ENCODE measurements at regions not wholly inside any gene's neighbourhood (a gene's known extent, or its start where the extent isn't known, plus 50 kb on each side); places are given as distances from the start of the nearest gene placed in this dataset.

GRCh38 chr9:82088591-82088990 is 100.0 kb downstream of the SPATA31D1 start:
- Histone ChIP-seq H3K9me3 (ENCODE audit: control insufficient read depth in 1 of 2, insufficient read depth in 1 of 2, low read depth in 1 of 2, low read length in 2 of 2) (no peaks in the 10 kb centered on the region), H3K9ac (ENCODE audit: low read length) (no peak overlapping the region), H3K4me2 (ENCODE audit: low read length) (no peak overlapping the region), H2AFZ (ENCODE audit: low read depth, low read length, poor library complexity, severe bottlenecking) (no peak overlapping the region), H3K4me3 (replicated peaks in 1 of 2; ENCODE audit: low read depth in 1 of 2, low read length in 2 of 2) (no peak overlapping the region), H3K79me2 (ENCODE audit: insufficient read depth, low read length) (no peaks in the 10 kb centered on the region), H3K27me3 (ENCODE audit: insufficient read depth, low read length) (no peaks in the 10 kb centered on the region), H4K20me1 (ENCODE audit: insufficient read depth) (no peaks in the 10 kb centered on the region), H3K27ac (ENCODE audit: low read depth, low read length) (no peak overlapping the region), H3K4me1 (ENCODE audit: control insufficient read depth in 1 of 2, insufficient read depth in 2 of 2, low read length in 2 of 2) (no peaks in the 10 kb centered on the region), H3K9me2 (ENCODE audit: insufficient read depth) (no peaks in the 10 kb centered on the region), H3K36me3 (ENCODE audit: control insufficient read depth in 1 of 2, insufficient read depth in 2 of 2, low read length in 2 of 2) (no peaks in the 10 kb centered on the region)
- BruUV-seq (replicated peaks), result no TSS peak
- intact Hi-C loops (cut with micrococcal nuclease), result no loop called here
- ChIA-PET CTCF (no interaction called here), RAD21 (ENCODE audit: low non-redundant PET in 1 of 2, low total read pairs in 2 of 2, uncharacterized antibody in 2 of 2, unreplicated experiment in 2 of 2) (no interaction called here), POLR2A (no interaction called here)
- ATAC-seq (no peak), DNase-seq (ENCODE audit: low read depth, low spot score) (no peak)
- no peak for TF ChIP-seq ELF1 (IDR thresholded peaks at IDR 0.05; ENCODE audit: borderline replicate concordance, low read depth)
- TF ChIP-seq FOSL1 (IDR thresholded peaks at IDR 0.05; ENCODE audit: low read depth), result no peak
- no peak for TF ChIP-seq REST (IDR thresholded peaks at IDR 0.05; ENCODE audit: low read depth)
- TF ChIP-seq SRF (IDR thresholded peaks at IDR 0.05; ENCODE audit: low read depth), result no peak
- no peak for TF ChIP-seq RAD21 (IDR thresholded peaks at IDR 0.05; ENCODE audit: low read depth)
- no peak for TF ChIP-seq EGR1 (IDR thresholded peaks at IDR 0.05; ENCODE audit: low read depth)
- TF ChIP-seq TCF7L2 (IDR thresholded peaks at IDR 0.05; ENCODE audit: borderline replicate concordance, extremely low read depth, insufficient read depth, insufficient read length), result no peak
- no peak for TF ChIP-seq JUND (IDR thresholded peaks at IDR 0.05)
- no peak for TF ChIP-seq SP1 (IDR thresholded peaks at IDR 0.05; ENCODE audit: low read depth)
- no peak for TF ChIP-seq EZH2phosphoT487 (IDR thresholded peaks at IDR 0.05; ENCODE audit: borderline replicate concordance)
- TF ChIP-seq, protein P1, sequence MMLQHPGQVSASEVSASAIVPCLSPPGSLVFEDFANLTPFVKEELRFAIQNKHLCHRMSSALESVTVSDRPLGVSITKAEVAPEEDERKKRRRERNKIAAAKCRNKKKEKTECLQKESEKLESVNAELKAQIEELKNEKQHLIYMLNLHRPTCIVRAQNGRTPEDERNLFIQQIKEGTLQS (IDR thresholded peaks at IDR 0.05), result no peak
- TF ChIP-seq, protein P2, sequence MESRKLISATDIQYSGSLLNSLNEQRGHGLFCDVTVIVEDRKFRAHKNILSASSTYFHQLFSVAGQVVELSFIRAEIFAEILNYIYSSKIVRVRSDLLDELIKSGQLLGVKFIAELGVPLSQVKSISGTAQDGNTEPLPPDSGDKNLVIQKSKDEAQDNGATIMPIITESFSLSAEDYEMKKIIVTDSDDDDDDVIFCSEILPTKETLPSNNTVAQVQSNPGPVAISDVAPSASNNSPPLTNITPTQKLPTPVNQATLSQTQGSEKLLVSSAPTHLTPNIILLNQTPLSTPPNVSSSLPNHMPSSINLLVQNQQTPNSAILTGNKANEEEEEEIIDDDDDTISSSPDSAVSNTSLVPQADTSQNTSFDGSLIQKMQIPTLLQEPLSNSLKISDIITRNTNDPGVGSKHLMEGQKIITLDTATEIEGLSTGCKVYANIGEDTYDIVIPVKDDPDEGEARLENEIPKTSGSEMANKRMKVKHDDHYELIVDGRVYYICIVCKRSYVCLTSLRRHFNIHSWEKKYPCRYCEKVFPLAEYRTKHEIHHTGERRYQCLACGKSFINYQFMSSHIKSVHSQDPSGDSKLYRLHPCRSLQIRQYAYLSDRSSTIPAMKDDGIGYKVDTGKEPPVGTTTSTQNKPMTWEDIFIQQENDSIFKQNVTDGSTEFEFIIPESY (IDR thresholded peaks at IDR 0.05; ENCODE audit: extremely low read depth, insufficient replicate concordance, low read length), result no peak
